Activated gamma-delta T cell treated with anti-CD3 and anti-CD28 coated beads, Interleukin-2, amount 50 U/mL, for 16 hours (primary cell): ENCODE measurements at regions not wholly inside any gene's neighbourhood (a gene's known extent, or its start where the extent isn't known, plus 50 kb on each side); places are given as distances from the start of the nearest gene placed in this dataset.
"Not testable (repeated sequence)": the region's sequence is repeated elsewhere in the genome, so short reads cannot be mapped to it uniquely, and the experiment has no call there.

Experiments
- DNase-seq: peaks from one replicate; pipeline ENCODE4 v3.0.0-alpha.2; 2020; ENCODE audit warnings: low read depth

DNA sequence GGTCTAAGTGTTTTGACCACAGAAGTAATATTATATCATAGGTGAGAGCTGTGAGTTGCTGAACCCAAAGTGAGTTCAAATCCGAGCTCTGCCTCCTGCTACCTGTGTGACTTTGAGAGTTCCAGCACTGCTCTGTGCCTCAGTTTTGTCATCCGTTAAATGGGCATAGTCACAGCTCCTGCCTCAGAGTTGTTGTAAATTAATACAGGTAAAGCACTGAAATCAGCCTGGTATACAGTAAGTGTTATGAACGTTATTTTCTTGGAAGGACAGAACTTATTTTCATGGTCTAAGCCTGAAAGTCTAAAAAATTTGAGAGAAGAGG lies 65.4 kb upstream of the ZNF195 start:
- DNase-seq: not testable (repeated sequence)

DNA sequence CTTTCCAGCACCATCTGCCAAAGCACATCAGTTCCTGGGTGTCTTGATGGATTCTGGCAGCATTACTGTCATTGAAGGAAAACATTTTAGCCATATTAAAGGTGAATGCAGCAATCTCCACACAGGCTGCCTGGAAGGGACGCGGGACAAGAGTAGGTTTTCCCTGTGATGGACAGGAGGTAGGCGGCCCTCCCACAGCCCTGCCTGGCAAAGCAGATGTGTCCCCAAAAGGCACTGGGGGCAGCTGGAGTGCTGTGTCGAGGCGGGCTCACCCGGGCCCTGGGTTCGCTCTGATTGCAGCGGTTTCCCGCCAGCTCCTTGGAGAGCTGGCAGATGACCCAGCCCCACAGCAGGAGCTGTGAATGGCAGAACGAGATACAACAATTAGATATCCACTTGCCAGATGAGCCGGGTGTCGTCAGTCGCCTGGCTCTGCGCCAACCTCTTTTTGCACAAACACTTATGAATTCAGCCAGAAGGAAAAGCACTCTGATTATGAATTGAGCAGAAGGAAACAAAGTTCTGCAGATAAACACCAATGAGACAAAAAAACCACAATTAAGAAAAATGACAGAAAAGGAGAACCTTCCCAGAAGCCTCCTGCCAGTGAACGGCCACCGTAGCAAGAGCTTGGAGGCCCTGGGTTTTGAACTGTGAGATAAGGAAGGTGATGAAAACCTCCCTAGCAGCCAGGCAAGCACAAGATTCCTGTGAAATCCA lies 64.9 kb upstream of the ZNF195 start:
- DNase-seq: not testable (repeated sequence)

DNA sequence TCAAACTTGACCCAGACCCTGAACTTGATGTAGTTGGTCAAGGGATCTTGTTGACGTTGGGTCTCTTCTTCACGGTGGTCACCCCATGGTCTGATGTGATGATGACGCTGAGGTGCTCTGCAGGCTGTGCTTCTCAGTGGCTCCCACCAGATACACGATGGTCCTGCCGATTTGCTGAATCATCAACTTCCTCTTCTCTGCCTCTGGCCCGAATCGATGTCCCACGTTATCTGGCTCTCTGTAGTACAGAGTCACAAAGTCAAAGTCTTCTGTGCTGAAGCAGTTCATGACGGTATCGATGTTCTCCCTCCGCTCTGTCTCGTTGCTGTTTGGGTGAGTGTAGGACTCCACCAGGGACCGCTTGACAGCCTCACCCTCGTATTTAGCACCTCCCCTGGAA lies 58.5 kb upstream of the ZNF195 start:
- DNase-seq: not testable (repeated sequence)

DNA sequence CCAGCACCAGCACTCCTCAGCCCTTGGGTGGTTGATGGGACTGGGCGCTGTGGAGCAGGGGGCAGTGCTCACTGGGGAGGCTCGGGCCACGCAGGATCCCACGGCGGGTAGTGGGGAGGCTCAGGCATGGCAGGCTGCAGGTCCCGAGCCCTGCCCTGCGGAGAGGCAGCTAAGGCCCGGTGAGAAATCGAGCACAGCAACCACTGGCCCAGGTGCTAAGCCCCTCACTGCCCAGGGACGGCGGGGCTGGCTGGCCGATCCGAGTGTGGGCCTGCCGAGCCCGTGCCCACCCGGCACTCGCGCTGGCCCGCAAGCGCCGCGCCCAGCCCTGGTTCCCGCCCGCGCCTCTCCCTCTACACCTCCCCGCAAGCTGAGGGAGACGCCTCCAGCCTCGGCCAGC lies 56.0 kb upstream of the ZNF195 start:
- no peak for DNase-seq

DNA sequence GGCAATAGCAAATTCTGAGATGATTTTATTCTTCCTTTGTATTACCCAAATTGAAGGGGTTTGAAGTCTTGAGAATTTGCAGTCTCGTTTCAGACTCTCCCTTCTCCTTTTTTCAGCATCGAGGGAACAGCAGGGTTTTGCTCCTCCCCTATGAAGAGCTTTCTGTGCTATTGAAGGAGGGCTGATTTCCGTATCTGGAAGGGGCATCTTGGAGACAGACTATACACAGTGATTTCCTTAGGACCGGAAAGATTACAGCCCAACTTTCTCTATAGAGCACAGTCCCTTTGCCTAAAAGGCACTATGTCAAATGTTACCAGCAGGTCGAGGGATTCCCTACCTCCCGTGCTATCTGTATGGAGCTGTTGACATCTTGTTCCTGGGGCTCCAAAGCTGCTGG lies 50.2 kb upstream of the ZNF195 start:
- not testable (repeated sequence) for DNase-seq
